ENCODE measurements at regions not wholly inside any gene's neighbourhood (a gene's known extent, or its start where the extent isn't known, plus 50 kb on each side); places are given as distances from the start of the nearest gene placed in this dataset.

GRCh38 chr2:208674919-208675318, 268.3 kb downstream of the PTH2R start:
- TF ChIP-seq, protein P1, sequence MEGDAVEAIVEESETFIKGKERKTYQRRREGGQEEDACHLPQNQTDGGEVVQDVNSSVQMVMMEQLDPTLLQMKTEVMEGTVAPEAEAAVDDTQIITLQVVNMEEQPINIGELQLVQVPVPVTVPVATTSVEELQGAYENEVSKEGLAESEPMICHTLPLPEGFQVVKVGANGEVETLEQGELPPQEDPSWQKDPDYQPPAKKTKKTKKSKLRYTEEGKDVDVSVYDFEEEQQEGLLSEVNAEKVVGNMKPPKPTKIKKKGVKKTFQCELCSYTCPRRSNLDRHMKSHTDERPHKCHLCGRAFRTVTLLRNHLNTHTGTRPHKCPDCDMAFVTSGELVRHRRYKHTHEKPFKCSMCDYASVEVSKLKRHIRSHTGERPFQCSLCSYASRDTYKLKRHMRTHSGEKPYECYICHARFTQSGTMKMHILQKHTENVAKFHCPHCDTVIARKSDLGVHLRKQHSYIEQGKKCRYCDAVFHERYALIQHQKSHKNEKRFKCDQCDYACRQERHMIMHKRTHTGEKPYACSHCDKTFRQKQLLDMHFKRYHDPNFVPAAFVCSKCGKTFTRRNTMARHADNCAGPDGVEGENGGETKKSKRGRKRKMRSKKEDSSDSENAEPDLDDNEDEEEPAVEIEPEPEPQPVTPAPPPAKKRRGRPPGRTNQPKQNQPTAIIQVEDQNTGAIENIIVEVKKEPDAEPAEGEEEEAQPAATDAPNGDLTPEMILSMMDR (optimal IDR thresholded peaks at IDR 0.05 in 1 of 3, IDR thresholded peaks at IDR 0.05 in 1 of 3, conservative IDR thresholded peaks at IDR 0.05 in 1 of 3; ENCODE audit: extremely low read depth in 1 of 3, insufficient read depth in 2 of 3, low read length in 3 of 3): no peak
- no peak for TF ChIP-seq EZH2 (IDR thresholded peaks at IDR 0.05; ENCODE audit: low read length)

Data from keratinocyte (primary cell).